8988T (cell line): ENCODE measurements at regions not wholly inside any gene's neighbourhood (a gene's known extent, or its start where the extent isn't known, plus 50 kb on each side); places are given as distances from the start of the nearest gene placed in this dataset.

Source experiments
- DNase-seq: peaks from one replicate; pipeline ENCODE4 v3.0.0; 2011

DNA sequence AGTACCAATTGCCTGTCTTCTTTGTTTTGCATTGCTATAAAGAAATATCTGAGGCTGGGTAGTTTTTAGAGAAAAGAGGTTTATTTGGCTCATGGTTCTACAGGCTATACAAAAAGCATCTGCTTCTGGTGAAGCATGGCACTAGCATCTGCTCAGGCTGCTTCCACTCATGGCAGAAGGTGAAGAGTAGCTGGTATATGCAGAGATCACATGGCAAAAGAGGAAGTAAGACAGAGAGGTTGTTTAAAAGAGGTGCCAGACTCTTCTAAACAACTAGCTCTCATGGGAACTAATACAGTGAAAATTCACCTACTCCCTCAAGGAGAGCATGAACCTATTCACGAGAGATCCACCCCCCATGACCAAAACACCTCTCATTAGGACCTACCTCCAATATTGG is 56.7 kb upstream of the GUCA2B start:
- DNase-seq, result no peak

DNA sequence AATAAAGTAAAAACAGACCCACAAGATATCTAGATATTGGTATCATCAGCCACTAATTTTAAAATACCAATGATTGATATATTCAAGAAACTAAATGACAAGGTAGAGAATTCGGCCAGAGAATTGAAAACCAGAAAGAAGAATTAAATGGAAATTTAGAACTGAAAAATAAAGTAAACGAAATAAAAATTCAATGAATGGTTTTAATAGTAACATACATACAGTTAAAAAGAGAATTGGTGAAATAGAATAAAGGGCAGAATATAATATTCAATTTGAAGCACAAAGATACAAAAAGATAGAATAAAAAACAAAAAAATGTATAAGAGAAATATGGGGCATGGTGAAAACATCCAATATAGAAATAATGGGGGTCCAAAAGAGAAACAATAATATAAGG is 64.0 kb upstream of the GUCA2B start:
- DNase-seq, result no peak

DNA sequence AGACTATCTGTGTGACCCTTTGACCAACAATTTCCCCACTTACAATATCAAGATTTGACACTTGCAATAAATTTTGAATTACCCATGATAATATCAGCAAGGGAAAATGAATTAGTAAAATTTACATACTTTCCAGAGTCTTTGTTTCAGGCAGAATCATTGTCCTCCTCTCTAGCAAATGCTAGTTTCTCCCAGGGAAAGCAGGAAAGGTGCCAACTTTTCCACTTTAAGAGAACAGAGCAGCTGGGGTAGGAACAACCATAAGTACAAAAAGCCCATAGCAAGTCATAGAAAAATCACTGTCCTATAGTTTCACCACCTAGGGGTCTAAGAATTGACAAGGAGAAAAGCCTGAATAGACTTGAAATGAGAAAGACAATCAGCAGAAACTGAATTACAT is 67.1 kb upstream of the GUCA2B start:
- DNase-seq, result no peak

DNA sequence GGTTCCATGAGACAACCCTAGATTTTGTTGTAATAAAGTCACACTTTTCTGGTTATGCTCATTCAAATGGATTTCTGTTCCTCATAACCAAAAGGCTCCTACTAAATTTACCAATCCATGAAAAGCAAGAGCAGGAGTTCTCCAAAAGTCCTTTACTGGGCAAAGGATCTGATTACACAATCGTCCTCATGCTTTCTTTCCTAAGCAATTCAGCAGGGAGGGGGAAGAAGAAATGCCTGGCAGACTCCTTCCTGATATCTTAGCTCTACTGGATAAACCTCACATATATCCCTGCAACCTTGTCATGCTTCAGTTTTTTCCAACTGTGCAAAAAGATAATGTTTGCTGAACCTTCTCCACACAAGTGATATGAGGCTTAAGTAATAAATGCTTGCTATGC is 67.6 kb upstream of the GUCA2B start:
- DNase-seq, result no peak

DNA sequence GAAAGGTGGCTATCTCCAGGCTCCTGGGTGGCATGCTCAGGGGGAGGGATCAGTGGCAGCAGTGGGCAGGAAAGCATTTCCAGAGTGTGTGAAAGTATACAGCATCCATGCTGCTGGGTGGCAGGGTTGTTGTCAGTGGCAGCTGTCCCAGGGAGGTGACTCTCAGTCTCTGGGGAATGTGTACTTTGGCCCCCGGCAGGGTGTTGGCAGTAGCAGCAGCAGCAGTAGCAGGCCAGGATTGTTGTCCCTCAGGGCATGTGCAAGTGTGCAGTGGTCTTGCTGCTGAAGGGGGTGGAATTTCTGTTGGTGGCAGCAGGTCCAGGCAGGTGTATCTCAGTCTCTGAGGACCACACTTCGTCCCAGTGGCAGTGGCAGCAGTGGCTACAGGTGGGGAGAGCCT is 71.7 kb upstream of the GUCA2B start:
- no peak for DNase-seq

DNA sequence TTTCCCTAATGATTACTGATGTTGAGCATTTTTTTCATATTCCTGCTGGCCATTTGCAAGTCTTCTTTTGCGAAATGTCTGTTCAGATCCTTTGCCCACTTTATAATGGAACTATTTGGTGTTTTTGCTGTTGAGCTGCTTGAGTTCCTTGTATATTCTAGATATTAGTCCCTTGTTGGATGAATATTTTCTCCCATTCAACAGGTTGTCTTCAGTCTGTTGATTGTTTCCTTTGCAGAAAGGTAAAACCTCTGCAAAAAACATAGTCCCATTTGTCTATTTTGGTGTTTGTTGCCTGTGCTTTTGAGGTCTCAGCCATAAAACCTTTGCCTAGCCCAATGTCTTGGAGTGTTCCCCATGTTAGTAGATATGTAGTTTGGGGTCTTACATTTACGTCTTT is 78.0 kb upstream of the GUCA2B start:
- DNase-seq, result no peak

DNA sequence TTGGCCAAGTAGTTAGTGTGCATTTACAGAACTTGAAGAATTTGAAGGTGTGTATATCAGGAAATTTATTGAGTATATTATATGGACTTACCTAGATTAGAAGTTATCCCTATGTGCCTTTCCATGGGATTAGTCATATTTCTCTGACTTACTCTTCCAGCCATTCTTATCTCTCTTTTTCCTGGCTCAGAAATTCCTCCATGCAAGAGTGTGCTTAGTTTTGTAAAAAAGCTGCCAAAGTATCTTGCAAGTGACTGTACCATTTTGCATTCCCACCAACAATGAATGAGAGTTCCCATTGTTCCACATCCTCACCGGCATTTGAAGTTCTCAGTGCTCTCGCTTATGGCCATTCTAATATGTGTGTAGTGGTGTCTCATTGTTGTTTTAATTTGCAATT is 82.2 kb upstream of the GUCA2B start:
- DNase-seq, result no peak

DNA sequence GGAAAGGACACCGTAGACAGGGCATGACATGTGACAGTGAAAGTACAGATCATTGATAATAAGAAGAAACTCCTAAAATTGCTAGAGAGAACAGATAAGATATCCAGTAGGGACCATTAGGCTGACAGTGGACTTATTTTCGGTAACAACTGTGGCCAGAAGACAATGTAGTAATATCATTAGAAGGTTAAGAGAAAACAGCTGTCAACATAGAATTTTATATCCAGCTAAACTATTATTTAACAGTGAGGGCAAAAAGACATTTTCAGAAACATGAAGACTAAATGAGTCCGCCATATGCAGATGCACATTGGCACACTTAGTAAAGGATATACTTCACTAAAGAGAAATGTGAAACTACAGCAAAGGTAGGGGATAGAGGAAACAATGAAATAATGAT is 95.4 kb upstream of the GUCA2B start:
- DNase-seq, result no peak

DNA sequence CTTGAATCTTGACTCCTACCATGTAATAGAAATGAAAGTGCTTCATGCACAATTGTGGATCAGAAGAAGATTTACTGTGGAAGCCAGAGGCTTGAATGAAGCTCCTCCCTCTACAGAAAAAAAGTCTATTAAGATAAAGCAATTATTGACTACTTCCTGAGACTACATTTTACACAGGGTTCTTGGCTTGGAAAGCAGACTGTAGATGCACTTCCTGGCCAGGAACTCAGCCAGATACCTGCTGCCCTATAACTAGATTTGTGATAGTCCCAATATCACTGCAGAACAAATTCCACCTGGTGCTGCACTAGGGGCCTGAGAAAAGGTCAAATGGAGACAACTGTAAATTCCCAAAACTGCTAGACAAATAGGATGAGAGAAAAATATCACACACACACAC is 96.8 kb upstream of the GUCA2B start:
- DNase-seq, result no peak

DNA sequence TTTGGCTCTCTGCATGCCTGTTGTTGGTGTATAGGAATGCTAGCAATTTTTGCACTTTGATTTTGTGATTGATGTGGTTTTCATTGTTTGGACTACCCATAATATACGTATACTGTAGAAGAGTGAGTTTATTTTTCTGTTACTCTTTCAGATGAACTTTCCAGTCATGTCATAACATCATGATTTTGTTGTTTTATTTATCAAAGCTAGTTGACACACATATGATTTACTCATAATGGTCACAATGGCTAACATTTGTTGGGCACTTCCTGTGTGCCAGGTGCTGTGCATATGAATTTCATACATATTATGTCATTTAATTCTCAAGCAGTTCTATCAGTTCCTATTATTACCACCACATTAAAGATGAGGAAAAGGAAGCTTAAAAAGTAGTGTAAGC is 98.1 kb upstream of the GUCA2B start:
- no peak for DNase-seq

DNA sequence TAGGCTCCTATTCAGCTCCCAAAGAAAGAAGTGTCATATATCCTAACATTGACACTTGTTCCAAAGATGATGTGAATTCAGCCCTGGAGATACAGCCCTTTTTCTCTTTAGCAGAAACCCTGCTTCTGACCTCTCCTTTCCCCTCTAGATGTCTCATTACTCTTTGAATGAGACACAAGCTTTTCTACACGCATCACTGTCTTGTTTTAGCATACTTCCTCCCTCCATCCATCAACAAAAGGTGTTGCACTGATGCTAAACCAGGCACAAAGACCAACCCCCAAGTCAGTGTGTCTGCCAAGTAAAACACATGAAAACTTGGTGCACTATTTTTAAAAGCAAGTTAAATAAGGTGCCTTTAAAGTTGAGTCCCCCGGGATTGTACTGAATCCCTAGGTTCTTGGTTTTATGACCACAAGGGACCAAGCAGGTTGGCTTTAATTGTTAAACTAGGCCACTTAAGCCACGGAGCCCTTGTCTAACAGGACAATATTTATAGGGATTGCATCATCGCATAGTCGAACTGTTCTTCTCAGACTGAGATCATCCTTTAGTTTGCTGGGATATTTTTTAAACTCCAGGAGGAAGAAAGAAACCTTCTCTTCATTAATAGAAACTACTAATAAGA is 101.0 kb upstream of the GUCA2B start:
- no peak for DNase-seq

DNA sequence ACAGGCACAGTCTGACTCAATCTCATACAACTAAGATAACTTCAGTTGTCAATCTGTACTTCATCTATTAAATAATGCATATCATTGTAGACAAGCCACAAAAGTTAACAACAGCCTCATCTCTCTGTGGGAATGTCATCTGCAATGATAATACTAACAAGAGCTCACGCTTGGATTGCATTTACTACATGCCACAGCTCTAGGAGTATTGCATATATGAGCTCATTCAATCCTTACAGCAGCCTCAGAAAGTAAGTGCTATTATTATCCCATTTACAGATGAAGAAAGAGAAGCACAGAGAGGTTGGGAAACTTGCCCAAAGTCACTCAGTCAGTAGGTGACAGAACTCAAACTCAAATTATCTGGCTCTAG is 105.7 kb upstream of the GUCA2B start:
- no peak for DNase-seq

DNA sequence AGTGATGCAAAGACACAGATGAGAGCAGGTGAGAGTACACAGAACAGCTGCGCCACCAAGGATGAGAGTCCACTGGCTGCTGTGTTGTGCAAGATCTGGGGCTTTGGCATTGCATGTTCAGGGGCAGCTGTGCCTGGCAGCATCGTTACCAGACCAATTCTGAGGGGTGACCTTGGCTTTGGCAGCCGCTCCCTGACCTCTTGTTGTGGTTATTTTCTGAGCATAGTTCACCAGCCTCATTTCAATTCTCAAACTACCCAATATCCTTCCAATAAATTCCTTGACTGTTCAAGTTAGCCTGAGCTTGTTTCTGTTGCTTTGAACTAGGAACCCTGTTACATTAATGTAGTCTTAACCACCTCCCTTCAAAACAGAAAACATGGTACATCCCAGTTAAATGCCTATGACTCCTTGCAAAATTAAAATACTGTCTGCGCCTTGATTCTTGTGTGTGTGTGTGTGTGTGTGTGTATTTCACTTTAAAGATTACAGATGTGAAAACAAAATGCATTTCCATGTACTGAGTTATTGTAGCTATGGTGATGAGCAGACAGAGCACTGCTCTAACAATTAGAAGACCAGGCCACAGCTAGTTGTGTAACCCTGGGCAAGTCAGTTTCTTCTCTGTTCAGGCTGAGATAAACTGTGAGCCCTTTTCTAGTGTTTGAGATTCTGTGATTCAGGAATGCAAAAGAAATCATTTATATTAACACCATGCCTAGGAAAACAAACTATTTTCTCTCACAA is 106.3 kb upstream of the GUCA2B start:
- DNase-seq, result no peak

DNA sequence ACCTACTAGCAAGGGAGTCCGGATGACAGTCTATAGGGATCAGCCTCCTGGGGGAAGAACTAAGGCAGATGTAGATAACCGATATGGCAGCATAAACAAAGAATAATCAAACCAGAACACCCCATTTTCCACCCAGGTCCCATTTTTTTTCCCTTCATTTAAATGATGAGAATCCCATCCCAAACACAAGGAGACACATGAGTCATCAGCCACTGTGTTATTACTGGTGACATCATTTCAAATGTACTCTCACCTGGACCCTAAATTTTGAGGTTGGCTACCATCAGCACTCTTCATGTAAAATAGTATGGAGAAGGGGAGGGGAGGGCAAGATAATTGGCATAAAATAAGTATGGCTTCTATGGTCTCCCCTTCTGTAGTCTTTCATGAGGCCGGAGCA is 108.9 kb upstream of the GUCA2B start:
- no peak for DNase-seq

DNA sequence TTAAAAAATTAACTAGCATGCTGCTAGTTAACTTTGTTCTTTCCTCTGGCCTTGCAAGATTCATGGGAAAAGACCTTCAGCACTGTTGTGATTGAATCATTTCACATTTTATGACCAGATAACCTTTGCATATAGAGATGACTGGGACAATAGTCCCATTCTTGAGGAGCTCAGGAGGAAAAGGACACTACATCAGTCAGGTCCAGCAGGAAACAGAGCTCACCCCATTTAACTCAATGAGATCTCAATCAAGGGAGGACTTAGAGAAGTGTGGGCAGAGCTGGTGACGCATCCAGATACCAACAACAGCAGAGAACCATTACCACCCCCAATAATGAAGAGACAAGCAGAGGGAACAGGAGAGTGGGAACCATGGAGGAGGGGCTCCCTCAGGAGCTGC is 109.4 kb upstream of the GUCA2B start:
- no peak for DNase-seq

DNA sequence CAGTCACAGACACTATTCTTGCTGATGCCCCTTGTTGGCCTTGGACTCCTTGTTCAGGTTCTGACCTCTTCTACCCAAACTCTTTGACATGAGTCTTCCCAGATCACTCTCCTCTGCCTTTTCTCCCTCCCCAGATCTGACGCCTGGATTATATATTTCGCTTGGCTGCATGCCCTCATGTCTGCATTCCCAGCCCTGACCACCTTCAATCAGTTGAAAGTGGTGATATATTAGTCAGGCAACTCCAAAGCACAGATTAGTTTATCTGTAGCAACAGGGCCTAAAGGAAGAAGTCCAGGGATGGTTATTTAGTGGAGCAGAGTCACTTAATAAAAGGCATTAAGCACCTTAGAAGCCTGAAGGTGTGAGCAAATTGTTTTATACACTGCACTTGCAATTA is 110.0 kb upstream of the GUCA2B start:
- no peak for DNase-seq

DNA sequence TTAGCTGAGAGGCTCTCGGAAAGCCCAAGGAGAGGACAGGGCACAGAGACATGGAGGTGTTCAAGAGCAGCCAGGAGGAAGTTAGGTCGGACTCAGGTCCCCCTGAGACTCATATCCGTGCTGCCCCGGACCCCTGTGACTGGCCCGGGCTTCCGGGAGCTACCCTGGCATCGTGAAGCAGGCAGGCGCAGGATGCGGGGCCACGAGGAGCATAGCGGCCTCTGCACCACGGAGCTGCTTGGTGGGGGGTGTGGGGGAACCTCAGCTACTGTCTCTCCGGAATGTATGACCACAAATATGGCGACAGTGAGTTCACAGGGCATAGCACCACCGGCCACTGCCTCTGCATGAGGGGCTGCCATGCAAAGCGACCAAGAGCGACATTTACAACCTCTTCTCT is 112.2 kb upstream of the GUCA2B start:
- no peak for DNase-seq

DNA sequence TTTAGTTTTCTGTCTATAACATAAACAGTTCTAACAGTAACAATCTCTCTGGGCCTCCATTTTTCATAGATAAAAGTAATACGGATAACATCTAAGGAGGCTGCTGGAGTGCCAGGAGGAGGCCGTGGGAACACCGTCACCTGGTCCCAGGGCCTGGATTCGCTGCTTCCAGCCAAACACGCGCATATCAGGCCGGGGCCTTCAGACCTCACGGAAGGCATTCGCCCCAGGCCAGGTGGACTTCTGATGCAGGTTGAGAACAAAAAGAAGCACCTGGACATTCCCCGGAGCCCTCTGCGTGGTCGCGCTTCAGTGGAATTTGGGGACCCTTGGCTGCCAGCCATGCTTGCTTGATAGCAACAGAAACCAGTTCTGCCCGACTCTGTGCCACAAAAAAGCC is 113.1 kb upstream of the GUCA2B start:
- no peak for DNase-seq

DNA sequence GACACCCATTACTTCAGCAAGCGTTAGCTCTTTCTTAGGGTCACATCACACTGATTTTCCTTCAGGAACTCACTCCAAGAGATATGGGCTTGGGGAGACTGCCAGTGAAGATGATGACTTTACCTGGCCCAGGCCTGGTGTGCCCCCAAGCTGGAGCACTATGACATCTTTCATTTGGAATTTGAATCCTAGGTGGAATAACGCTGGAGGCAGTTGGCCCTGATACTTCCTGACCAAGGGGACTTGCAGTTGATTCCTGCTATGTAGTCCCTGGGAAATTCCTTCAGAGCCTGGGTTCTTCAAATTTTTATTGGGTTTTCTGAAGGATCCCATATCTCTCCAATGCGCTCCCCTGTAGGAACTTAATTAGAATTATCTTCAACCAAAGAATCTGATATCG is 114.9 kb upstream of the GUCA2B start:
- no peak for DNase-seq

DNA sequence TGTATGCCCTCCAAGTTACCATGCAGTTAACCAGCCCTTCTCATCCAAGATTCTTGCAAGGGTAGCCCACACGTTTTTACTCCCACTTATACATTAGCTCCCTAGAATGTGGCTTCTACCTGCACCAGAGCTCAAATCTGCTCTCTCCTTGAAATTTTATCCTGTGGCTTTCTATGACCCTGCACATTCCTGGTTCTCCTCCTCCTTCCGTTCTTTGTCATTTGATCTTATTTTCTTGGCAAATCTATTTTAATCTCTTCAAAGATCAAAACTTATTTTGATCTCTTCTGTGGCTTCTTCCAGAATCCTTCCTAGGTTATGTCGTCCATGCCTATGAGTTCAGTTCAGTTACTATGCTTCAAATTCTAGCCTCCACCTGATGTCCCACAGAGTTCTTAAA is 115.6 kb upstream of the GUCA2B start:
- DNase-seq, result no peak

DNA sequence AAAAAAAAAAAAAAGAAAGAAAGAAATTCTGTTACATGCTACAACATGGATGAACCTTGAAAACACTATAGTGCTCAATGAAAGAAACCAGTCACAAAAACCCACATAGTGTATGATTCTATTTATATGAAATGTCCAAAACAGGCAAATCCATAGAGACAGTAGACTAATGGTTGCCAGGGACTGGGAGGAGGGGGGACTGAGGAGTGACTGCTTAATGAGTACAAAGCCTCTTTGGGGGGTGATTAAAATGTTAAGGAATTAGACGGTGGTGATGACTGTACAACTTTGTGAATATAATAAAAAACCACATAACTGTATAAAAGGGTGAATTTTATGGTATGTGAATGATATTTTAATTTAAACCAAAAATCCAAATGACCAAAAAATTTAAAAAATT is 116.0 kb upstream of the GUCA2B start:
- no peak for DNase-seq

DNA sequence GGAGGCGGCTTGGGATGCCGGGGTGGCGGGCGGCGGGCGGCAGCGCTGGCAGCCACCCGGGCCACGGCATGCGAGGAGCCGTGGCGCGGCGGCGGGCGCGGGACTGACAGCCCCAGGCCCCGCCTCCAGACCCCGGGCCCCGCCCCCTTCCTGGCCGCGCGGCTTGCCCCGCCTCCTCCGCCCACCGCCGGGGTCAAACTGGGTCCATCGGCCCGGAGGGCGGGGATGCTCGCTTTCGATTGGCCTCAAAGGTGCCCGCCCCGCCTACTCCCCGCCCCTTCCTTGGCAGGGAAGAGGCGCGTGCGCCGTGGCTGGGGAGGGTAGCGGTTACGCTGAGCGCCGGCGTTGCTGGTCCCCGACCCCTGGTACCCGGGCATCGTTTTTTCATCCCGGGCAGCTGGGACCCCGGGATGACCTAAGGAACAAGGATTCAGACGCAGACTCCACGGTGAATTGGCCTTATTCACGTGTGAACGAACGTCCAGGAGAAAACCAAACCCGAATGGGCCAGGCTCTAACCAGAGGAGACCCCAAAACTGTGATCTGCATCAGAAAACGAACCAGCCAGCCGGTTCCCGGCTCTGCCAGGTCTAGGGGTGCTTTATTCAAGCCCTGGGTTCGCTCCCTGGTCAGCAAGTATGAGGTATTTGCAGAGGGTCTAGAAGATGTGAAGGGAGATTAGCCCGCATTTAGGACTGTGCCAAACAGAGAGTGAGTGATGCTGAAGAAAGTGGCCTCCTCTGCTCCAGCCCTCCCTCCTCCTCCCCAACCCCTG is 117.2 kb upstream of the GUCA2B start:
- peak; percentile 73 for DNase-seq

DNA sequence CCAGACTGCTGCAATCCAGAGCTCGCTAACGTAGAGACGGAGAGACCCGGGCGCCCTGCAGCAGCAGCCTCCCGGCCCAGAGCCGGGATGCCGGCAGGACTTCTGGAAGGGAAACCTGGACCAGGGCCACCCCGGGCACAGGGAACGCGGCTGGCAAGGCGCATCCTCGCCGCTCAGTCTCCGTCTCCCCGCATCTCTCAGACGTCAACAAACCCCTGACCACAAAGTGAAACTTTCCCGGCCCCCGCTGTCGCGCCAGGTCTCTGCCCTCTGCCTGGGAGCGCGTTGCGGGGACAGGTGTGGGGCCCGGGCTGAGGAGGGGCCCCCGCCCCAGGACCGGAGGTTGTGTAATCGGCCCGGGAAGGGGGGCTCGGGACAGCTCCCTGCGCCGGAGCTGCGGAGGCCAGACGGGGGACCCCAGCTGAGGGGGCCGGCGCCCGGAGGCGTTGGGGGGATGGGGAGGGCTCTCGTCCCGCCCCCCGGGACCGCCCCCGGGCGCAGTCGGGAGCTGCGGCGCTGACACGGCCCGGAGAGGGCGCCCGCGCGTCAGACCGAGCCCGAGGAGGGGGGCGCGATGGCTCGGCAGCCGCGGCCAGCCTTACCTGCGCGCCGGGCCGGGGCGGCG is 116.6 kb upstream of the HIVEP3 start:
- DNase-seq, result peak; percentile 50

DNA sequence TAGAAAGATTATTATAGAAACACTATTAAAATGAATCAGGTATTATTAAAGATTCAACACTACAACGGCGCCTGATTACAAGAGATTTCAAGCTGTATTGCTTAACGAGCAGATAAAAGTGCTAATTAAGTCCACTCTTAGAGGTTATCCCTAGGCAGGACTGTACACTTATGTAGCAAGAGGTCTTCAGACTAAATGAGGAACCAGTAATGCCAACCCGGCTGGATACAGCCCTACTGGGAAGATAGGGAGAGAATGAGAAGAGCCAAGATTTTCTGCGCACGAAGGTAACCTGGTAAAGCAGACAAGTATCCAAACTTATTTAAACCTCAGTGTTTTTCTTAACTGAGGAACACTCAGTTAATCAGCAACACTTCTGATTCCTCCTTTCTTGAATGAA is 115.7 kb upstream of the HIVEP3 start:
- DNase-seq, result no peak
